GM23338 (cell line): ENCODE measurements at regions not wholly inside any gene's neighbourhood (a gene's known extent, or its start where the extent isn't known, plus 50 kb on each side); places are given as distances from the start of the nearest gene placed in this dataset.
"Not testable (repeated sequence)": the region's sequence is repeated elsewhere in the genome, so short reads cannot be mapped to it uniquely, and the experiment has no call there.

ENCODE experiments used
- ATAC-seq: fragments of 200-7000 bp; cut with Tn5 transposase; 3 replicates; pipeline ENCODE4 v1.9.1; 2020
- DNase-seq: peaks from one replicate; pipeline ENCODE4 v3.0.0-alpha.2; 2015; ENCODE audit warnings: low spot score
- H2AFZ ChIP-seq: fragments of 200-600 bp; sonication (generic); 2 replicates; pipeline ENCODE4 v1.8.0; 2016; ENCODE audit warnings: antibody characterized with exemption, mild to moderate bottlenecking, moderate library complexity
- H3F3A ChIP-seq: fragments of 200-600 bp; sonication (generic); replicated peaks from 2 replicates; pipeline ENCODE4 v1.8.0; 2017; ENCODE audit warnings: antibody characterized with exemption, mixed run types, low read depth
- H3K27ac ChIP-seq: fragments of 200-600 bp; sonication (generic); 2 replicates; pipeline ENCODE4 v1.6.1; 2016; ENCODE audit warnings: low read depth
- H3K27me3 ChIP-seq: fragments of 200-600 bp; sonication (generic); 2 replicates; pipeline ENCODE4 v1.8.0; 2016; ENCODE audit warnings: mild to moderate bottlenecking, mixed run types, moderate library complexity; ENCODE audit not compliant: insufficient read depth
- H3K36me3 ChIP-seq: fragments of 200-600 bp; sonication (generic); 2 replicates; pipeline ENCODE4 v1.8.0; 2016; ENCODE audit warnings: mild to moderate bottlenecking; ENCODE audit not compliant: insufficient read depth
- H3K4me1 ChIP-seq: fragments of 200-600 bp; sonication (generic); 2 replicates; pipeline ENCODE4 v1.8.0; 2016; ENCODE audit warnings: mild to moderate bottlenecking, moderate library complexity; ENCODE audit not compliant: insufficient read depth
- H3K4me2 ChIP-seq: fragments of 200-600 bp; sonication (generic); 2 replicates; pipeline ENCODE4 v1.7.1; 2017; ENCODE audit warnings: mixed run types
- H3K4me3 ChIP-seq: fragments of 200-600 bp; sonication (generic); 2 replicates; pipeline ENCODE4 v1.6.1; 2016; ENCODE audit warnings: mixed run types
- H3K79me2 ChIP-seq: fragments of 200-600 bp; sonication (generic); replicated peaks from 2 replicates; pipeline ENCODE4 v1.8.0; 2017; ENCODE audit warnings: mild to moderate bottlenecking; ENCODE audit not compliant: insufficient read depth
- H3K9me2 ChIP-seq: fragments of 200-600 bp; sonication (generic); 2 replicates; pipeline ENCODE4 v1.8.0; 2017; ENCODE audit not compliant: insufficient read depth
- H4K20me1 ChIP-seq: fragments of 200-600 bp; sonication (generic); replicated peaks from 2 replicates; pipeline ENCODE4 v1.8.0; 2017; ENCODE audit warnings: mild to moderate bottlenecking; ENCODE audit not compliant: insufficient read depth
- H3K27ac Mint-ChIP-seq: 2 replicates; pipeline ENCODE4 v1.8.0; 2020; ENCODE audit warnings: inconsistent platforms, mild to moderate bottlenecking, moderate library complexity, mixed read lengths
- H3K27me3 Mint-ChIP-seq: 3 replicates; pipeline ENCODE4 v1.8.0; 2022; ENCODE audit warnings: low read depth, mild to moderate bottlenecking, moderate library complexity, mixed read lengths, inconsistent platforms; ENCODE audit not compliant: insufficient read depth, poor library complexity
- H3K36me3 Mint-ChIP-seq: 3 replicates; pipeline ENCODE4 v1.8.0; 2021; ENCODE audit warnings: low read depth, mild to moderate bottlenecking, inconsistent platforms, moderate library complexity, mixed read lengths
- H3K4me1 Mint-ChIP-seq: 3 replicates; pipeline ENCODE4 v1.8.0; 2020; ENCODE audit warnings: mild to moderate bottlenecking, inconsistent platforms, mixed read lengths
- H3K4me3 Mint-ChIP-seq: 3 replicates; pipeline ENCODE4 v1.8.0; 2021; ENCODE audit warnings: moderate library complexity, mild to moderate bottlenecking, inconsistent platforms, mixed read lengths
- H3K9me3 Mint-ChIP-seq: 3 replicates; pipeline ENCODE4 v1.8.0; 2020; ENCODE audit warnings: moderate library complexity, mild to moderate bottlenecking, inconsistent platforms, mixed read lengths
- CREB1 ChIP-seq: fragments of 250-450 bp; sonication (Bioruptor Pico); IDR thresholded peaks from 2 replicates; pipeline ENCODE4 v1.5.0; 2020; ENCODE audit warnings: low read depth, mild to moderate bottlenecking, moderate library complexity
- EZH2 ChIP-seq: fragments of 200-600 bp; sonication (generic); IDR thresholded peaks from one replicate; pipeline ENCODE4 v1.8.0; 2017; ENCODE audit warnings: antibody characterized with exemption, mild to moderate bottlenecking, low read depth; ENCODE audit not compliant: unreplicated experiment
- EZH2phosphoT487 ChIP-seq: fragments of 200-600 bp; sonication (generic); IDR thresholded peaks from one replicate; pipeline ENCODE4 v1.8.1; 2018; ENCODE audit warnings: antibody characterized with exemption; ENCODE audit not compliant: unreplicated experiment
- NANOG ChIP-seq: IDR thresholded peaks from 2 replicates; pipeline ENCODE4 v1.6.1; 2016; ENCODE audit warnings: antibody characterized with exemption, borderline replicate concordance
- ZNF331 ChIP-seq: fragments of 250-450 bp; sonication (Bioruptor Pico); IDR thresholded peaks from 2 replicates; pipeline ENCODE4 v1.5.0; 2020; ENCODE audit warnings: low read depth, mild to moderate bottlenecking, moderate library complexity
- TF ChIP-seq, protein P1 (sequence below): IDR thresholded peaks from one replicate; pipeline ENCODE4 v1.6.1; 2018; ENCODE audit warnings: antibody characterized with exemption; ENCODE audit not compliant: unreplicated experiment
- TF ChIP-seq, protein P2 (sequence below): IDR thresholded peaks from 2 replicates; pipeline ENCODE4 v1.6.1; 2016; ENCODE audit warnings: antibody characterized with exemption
- TF ChIP-seq, protein P3 (sequence below), 2 experiments: fragments of 200-600 bp in 1 of 2; sonication (generic) in 1 of 2; conservative IDR thresholded peaks; 2 replicates each; pipeline versions ENCODE4 v1.5.1 to v1.6.1; 2016 to 2017; ENCODE audit warnings: antibody characterized with exemption in 2 of 2, low read depth in 2 of 2, mild to moderate bottlenecking in 2 of 2, moderate library complexity in 1 of 2

DNA sequence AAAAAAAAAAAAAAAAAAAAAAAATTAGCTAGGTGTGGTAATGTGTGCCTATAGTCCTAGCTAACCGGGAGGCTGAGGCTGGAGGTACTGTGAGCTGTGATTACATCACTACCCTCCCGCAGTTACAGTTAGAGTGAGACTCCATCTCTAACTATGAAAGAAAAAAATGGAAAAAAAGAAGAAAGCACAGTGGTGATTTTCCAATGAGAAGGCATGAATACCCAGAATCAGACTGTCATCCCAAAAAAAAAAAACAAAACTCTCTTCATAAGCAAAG, 269.9 kb upstream of the MKLN1 start (continued):
- TF ChIP-seq, protein P1, sequence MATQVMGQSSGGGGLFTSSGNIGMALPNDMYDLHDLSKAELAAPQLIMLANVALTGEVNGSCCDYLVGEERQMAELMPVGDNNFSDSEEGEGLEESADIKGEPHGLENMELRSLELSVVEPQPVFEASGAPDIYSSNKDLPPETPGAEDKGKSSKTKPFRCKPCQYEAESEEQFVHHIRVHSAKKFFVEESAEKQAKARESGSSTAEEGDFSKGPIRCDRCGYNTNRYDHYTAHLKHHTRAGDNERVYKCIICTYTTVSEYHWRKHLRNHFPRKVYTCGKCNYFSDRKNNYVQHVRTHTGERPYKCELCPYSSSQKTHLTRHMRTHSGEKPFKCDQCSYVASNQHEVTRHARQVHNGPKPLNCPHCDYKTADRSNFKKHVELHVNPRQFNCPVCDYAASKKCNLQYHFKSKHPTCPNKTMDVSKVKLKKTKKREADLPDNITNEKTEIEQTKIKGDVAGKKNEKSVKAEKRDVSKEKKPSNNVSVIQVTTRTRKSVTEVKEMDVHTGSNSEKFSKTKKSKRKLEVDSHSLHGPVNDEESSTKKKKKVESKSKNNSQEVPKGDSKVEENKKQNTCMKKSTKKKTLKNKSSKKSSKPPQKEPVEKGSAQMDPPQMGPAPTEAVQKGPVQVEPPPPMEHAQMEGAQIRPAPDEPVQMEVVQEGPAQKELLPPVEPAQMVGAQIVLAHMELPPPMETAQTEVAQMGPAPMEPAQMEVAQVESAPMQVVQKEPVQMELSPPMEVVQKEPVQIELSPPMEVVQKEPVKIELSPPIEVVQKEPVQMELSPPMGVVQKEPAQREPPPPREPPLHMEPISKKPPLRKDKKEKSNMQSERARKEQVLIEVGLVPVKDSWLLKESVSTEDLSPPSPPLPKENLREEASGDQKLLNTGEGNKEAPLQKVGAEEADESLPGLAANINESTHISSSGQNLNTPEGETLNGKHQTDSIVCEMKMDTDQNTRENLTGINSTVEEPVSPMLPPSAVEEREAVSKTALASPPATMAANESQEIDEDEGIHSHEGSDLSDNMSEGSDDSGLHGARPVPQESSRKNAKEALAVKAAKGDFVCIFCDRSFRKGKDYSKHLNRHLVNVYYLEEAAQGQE, result no peak
- TF ChIP-seq EZH2phosphoT487 (no peak), ZNF331 (CRISPR knock-in tag) (no peak), NANOG (no peak), CREB1 (no peak), EZH2 (no peak)
- TF ChIP-seq, protein P2, sequence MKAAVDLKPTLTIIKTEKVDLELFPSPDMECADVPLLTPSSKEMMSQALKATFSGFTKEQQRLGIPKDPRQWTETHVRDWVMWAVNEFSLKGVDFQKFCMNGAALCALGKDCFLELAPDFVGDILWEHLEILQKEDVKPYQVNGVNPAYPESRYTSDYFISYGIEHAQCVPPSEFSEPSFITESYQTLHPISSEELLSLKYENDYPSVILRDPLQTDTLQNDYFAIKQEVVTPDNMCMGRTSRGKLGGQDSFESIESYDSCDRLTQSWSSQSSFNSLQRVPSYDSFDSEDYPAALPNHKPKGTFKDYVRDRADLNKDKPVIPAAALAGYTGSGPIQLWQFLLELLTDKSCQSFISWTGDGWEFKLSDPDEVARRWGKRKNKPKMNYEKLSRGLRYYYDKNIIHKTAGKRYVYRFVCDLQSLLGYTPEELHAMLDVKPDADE, result no peak
- TF ChIP-seq, protein P3, sequence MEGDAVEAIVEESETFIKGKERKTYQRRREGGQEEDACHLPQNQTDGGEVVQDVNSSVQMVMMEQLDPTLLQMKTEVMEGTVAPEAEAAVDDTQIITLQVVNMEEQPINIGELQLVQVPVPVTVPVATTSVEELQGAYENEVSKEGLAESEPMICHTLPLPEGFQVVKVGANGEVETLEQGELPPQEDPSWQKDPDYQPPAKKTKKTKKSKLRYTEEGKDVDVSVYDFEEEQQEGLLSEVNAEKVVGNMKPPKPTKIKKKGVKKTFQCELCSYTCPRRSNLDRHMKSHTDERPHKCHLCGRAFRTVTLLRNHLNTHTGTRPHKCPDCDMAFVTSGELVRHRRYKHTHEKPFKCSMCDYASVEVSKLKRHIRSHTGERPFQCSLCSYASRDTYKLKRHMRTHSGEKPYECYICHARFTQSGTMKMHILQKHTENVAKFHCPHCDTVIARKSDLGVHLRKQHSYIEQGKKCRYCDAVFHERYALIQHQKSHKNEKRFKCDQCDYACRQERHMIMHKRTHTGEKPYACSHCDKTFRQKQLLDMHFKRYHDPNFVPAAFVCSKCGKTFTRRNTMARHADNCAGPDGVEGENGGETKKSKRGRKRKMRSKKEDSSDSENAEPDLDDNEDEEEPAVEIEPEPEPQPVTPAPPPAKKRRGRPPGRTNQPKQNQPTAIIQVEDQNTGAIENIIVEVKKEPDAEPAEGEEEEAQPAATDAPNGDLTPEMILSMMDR (conservative IDR thresholded peaks at IDR 0.05; ENCODE audit: low read depth in 2 of 2), result no peak

DNA sequence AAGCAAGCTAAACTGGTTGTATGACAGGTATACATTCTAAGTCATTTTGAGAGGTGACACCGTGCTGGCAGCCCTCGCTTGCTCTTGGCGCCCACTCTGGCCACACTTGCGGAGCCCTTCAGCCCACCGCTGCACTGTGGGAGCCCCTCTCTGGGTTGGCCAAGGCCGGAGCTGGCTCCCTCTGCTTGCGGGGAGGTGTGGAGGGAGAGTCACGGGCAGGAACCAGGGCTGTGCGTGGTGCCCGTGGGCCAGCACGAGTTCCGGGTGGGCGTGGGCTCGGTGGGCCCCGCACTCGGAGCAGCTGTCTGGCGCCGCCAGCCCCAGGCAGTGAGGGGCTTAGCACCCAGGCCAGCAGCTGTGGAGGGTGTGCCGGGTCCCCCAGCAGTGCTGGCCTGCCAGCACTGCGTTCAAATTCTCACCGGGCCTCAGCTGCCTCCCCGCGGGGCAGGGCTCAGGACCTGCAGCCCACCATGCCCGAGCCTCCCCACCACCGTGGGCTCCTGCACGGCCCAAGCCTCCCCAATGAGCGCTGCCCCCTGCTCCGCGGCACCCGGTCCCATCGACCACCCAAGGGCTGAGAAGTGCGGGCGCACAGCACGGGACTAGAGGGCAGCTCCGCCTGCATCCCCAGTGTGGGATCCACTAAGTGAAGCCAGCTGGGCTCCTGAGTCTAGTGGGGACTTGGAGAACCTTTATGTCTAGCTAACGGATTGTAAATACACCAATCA, 269.0 kb upstream of the MKLN1 start:
- not testable (repeated sequence) for H3K36me3 ChIP-seq, H4K20me1 ChIP-seq, H3K27ac ChIP-seq, H3K9me2 ChIP-seq, H3K4me1 ChIP-seq, ATAC-seq, H3F3A ChIP-seq, H2AFZ ChIP-seq, H3K4me1 Mint-ChIP-seq, DNase-seq, H3K4me3 Mint-ChIP-seq, H3K4me2 ChIP-seq, H3K27ac Mint-ChIP-seq, H3K27me3 Mint-ChIP-seq, H3K4me3 ChIP-seq, H3K27me3 ChIP-seq
- peaks cover 49% of the 10 kb centered on the region for H3K36me3 Mint-ChIP-seq
- H3K79me2 ChIP-seq, result peaks cover 22% of the 10 kb centered on the region
- H3K9me3 Mint-ChIP-seq, result peaks cover 30% of the 10 kb centered on the region

DNA sequence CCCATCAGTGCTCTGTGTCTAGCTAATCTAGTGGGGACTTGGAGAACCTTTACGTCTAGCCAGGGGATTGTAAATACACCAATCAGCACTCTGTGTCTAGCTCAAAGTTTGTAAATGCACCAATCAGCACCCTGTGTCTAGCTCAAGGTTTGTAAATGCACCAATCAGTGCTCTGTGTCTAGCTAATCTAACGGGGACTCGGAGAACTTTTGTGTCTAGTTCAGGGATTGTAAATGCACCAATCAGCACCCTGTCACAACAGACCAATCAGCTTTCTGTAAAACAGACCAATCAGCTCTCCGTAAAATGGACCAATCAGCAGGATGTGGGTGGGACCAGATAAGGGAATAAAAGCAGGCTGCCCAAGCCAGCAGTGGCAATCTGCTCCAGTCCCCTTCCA, 268.3 kb upstream of the MKLN1 start:
- not testable (repeated sequence) for H3K9me2 ChIP-seq, H3K4me2 ChIP-seq, ATAC-seq, H3K4me3 Mint-ChIP-seq, H3K27me3 ChIP-seq, H4K20me1 ChIP-seq, H3K4me1 Mint-ChIP-seq, H3K27ac Mint-ChIP-seq, H3K27ac ChIP-seq, DNase-seq, H3K27me3 Mint-ChIP-seq, H3K36me3 ChIP-seq, H3F3A ChIP-seq, H3K4me1 ChIP-seq, H2AFZ ChIP-seq, H3K4me3 ChIP-seq
- peaks cover 24% of the 10 kb centered on the region for H3K79me2 ChIP-seq
- peaks cover 49% of the 10 kb centered on the region for H3K36me3 Mint-ChIP-seq
- H3K9me3 Mint-ChIP-seq, result peaks cover 30% of the 10 kb centered on the region
